ENCODE measurements at regions not wholly inside any gene's neighbourhood (a gene's known extent, or its start where the extent isn't known, plus 50 kb on each side); places are given as distances from the start of the nearest gene placed in this dataset.
"Not testable (repeated sequence)": the region's sequence is repeated elsewhere in the genome, so short reads cannot be mapped to it uniquely, and the experiment has no call there.

DNA sequence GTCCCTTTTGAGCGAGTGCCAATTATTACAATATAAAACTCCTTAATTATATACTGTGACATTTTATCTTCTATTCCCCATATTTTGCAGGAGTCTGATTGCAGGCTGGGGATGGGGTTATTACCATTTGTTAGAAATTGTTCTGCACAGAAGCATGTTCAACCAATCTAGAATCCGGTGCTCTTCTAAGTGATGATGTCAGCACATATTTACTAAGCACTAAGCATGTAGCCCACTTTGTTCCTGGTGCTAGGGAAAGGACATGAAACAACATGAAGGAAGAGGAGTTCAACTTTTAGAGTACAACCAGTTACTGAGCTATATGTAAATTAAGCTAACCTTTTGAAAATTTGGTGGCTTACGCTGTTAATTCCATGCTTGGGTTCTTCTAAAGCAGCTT is 52.8 kb upstream of the IL1RAPL2 start:
- DNase-seq (ENCODE audit: low read depth in 2 of 3, low spot score in 1 of 3) = no peak

DNA sequence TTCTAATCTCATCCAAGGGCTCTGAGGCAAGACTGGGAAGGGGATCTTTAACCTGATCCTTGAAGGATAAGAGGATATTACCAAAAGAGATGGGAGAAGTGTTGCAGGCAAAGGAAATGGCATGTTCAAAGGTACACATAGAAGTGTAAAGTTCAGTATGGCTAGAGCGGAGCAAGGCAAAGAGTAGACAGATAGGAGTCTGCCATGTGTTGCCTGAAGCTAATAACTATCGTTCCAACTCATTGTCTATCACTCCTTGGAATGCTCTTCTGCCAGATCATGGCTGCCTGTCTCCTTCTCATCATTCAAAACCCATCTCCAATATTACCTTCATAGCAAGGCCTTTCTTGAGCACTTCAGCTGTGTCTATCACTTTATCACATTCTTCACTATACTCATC is 55.2 kb upstream of the IL1RAPL2 start:
- no peak for DNase-seq (ENCODE audit: low read depth in 2 of 3, low spot score in 1 of 3)

DNA sequence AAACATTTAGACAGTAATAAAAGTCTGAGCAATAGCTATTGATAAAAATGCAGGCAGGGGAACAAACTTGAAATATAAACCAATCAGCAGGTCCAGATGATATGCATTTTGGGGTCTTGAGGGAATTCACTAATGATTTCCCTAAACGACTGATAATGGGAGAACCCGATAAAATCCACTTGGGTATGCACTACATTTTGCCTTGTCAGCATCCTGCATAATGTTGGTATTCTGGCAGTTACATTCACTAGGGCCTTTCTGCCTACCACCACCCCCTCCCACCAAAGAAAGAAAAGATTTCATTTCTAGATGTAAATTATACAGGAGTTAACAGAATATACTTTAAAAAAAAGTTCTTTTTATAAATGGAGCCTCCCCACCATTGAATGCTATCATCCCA is 63.5 kb upstream of the IL1RAPL2 start:
- no peak for DNase-seq (ENCODE audit: low read depth in 2 of 3, low spot score in 1 of 3)

DNA sequence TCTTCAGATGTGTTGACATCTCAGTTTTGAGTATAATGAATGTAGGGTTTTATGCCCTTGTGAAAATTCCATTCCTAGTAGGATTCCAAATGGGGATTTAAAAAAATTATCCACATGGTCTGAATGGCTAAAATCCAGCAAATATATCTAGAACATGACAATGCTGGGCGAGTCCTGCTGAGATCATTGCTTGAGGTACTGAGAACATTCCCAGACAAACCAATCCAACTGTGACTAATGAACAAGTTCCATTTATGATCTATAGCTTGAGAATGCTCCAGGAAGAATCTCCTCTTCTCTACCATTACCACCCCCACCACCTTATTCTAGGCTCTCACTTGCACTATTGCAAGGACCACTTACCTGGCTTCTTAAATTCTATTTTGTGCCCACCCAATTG is 77.2 kb upstream of the IL1RAPL2 start:
- DNase-seq (ENCODE audit: low read depth in 2 of 3, low spot score in 1 of 3) = no peak

DNA sequence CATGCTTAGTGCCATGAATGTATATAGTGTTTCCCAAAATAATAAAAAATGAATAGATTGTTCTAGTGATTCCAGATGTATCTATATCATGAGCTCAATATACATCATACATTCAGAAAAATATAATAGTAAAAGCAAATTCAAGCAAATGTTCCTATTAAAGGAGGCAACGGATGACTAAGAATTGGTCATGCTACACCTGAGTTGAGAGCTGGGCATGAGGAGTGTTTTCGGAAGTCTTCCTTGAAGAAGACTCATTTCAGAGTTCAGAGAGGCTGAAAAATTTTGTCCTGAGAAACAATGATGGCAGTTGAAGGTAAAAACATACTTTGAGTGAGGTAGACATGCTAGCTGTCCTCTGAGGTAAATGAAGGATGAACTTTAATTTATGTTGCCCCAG is 79.3 kb upstream of the IL1RAPL2 start:
- no peak for DNase-seq (ENCODE audit: low read depth in 2 of 3, low spot score in 1 of 3)

DNA sequence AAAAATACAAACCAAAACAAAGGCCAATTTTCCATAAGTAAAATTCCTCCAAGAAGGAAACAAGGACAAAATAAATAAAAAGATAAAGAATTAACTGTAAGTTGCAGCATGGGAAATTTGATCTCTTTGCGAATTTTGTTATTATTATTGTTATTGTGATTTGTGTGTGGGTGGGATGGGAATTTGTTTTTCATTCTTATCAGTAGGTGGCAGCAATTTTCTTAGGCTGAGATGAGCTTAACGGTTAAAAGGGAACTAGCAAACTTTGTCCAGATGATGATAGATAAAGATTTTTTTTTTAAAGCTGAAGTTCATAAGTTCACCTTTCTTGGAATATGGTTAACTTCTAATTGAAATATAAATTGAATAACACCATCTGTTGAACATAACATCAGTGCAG is 83.2 kb upstream of the IL1RAPL2 start:
- DNase-seq (ENCODE audit: low read depth in 2 of 3, low spot score in 1 of 3) = no peak

DNA sequence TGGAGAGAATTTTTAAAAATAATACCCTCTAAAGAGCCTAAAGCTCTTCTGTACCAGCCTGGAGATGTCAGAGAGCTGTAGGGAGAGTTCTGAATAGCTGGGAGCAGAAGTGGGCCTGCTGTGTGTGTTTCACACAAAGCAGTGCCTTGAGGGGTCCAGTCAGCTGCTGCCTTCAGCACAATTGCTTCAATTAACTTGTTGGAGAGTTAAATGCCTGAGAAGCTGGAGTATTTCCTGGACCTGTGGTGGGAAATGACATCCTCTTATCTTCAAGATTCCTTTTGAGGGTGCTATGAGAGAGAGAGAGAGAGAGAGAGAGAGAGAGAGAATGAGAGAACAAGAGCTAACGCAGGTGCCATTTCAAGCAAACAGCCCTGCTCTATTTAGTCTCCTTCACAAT is 96.2 kb upstream of the IL1RAPL2 start:
- no peak for DNase-seq (ENCODE audit: low read depth in 2 of 3, low spot score in 1 of 3)

DNA sequence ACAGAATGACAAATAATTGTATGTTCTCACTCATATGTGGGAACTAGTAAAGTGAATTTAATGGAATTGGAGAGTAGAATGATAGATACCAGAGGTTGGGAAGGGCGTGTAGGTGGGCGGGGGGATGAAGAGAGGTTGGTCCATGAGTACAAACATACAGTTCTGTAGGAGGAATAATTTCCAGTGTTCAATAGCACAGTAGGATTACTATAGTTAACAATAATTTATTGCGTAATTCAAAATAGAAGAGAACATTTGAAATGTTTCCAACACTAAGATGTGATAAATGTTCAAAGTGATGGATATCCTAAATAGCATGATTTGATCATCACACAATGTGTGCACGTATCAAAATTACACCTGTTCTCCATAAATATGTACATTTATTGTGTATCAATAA is 106.2 kb upstream of the IL1RAPL2 start:
- DNase-seq (ENCODE audit: low read depth in 2 of 3, low spot score in 1 of 3) = no peak

DNA sequence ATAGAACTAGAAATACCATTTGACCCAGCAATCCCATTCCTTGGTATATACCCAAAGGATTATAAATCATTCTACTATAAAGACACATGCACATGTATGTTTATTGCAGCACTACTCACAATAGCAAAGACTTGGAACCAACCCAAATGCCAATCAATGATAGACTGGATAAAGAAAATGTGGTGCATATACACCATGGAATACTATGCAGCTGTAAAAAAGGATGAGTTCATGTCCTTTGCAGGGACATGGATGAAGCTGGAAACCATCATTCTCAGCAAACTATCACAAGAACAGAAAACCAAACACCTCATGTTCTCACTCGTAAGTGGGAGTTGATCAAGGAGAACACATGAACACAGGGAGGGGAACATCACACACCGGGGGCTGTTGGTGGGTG is 108.9 kb upstream of the IL1RAPL2 start:
- DNase-seq (ENCODE audit: low read depth in 2 of 3, low spot score in 1 of 3) = not testable (repeated sequence)

DNA sequence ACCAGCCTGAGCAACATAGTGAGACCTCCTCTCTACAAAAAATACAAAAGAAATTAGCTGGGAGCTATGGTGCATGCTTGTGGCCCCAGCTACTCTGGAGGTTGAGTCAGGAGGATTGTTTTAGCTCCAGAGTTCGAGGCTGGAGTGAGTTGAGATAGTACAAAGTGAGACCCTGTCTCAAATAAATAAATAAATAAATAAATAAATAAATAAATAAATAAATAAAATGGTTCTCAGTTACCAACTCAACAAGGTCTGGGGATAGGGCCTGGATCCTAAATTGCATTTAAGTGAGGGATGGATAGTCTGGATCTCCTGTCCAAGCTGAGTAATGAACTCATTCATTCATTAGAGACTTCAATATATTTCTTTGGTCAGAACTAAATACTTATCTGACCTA is 115.7 kb upstream of the IL1RAPL2 start:
- no peak for DNase-seq (ENCODE audit: low read depth in 2 of 3, low spot score in 1 of 3)

DNA sequence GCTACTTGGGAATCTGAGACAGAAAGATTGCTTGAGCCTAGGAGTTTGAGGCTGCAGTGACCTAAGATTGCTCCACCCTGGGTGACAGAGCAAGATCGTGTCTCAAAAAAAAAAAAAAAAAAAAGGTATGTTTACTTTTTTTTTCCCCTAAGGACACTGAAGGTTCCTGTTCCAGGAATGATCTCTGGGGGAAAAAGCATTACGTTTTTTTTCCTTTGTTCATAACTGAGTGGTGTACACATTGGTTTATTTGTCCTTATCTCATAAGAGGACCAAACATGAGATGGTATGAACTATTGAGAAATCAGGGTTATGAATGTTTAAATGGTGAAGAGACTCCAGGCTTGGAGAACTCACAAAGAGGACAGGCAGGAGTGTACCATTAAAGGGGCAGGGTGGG is 120.4 kb upstream of the IL1RAPL2 start:
- no peak for DNase-seq (ENCODE audit: low read depth in 2 of 3, low spot score in 1 of 3)

DNA sequence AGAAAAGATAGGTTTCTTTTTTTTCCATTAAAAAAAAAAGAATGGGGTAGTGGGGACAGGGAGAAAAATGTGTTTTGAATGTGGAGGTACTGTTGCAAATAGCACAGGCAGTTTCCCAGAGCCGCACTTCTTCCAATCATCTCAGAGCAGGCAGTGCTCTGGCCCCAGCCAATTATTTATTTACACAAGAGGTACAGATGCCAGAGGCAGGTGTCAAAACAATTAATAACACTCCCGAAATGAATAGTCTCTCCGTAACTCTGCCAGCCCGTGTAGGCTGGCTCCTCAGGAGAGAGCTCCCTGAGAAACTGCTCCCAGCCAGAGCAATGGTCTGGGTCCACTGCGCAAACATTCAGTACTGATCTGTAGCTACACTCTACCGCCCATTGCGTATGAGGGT is 130.8 kb upstream of the IL1RAPL2 start:
- no peak for DNase-seq (ENCODE audit: low read depth in 2 of 3, low spot score in 1 of 3)

DNA sequence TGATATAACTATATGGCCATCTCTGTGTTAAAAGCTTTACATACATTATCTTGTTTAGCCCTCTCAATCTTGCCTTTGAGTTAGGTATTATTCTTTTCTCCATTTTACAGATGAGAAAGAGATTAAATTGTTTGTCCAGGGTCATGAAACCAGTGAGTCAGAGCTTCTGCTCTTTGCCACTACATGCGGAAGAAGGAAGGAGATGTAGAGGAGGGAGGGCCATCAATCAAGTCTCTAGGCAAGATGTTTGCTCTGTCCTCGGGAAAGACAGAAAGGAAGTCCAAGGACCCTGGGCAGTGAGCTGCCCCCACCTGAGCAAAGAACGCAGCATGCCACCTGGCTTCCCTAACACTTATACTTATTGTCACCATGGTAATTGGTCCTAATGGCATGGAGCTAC is 133.7 kb upstream of the IL1RAPL2 start:
- no peak for DNase-seq (ENCODE audit: low read depth in 2 of 3, low spot score in 1 of 3)

DNA sequence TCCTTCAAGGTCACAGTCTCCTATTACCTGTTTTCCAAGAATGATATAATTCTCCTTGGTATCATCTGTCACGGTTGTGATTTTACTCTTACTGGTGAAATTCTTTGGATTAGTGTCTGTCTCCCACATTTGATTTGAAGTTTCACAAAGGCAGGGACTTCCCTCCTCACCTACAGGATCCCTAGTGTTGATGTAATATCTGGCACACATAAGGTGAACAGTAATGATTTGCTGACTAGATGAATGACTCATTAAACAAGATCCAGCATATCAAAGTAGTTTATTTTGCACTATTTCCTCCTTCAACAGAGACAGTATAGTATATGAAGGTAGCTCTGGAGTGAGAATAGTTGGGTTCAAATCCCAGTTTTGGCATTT is 135.3 kb upstream of the IL1RAPL2 start:
- DNase-seq (ENCODE audit: low read depth in 2 of 3, low spot score in 1 of 3) = no peak

DNA sequence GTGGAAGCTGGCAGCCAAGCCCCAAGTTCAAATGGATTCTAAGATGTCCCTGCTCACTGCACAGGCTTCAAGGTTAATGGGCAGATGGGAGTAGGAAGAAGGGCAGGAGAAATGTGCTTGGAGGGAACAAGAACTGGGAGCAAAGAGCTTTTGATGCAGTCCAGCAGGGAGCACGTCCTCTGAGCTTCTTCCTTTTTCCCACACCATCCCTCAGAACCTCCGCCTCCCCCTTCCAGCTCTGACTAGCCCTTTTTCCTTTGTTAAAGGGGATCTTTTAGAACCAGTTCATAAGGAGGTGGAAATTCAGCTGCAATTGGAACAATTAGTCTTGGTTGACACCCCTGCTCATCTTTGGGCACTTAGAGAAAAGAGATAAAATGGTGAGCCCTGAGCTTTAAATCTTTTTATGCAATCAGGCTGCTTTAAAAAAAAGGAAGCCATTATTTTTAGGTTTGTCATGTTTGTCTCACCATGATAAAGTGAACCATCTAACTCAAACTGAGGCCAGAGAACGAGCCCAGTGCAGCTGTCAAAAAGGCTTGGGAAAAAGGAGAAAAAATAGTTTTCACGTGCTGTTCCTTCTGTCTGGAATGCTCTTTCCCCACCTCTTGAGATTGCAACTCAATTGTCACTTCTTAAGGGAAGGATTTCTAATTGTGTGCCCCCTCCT is 135.8 kb upstream of the IL1RAPL2 start:
- DNase-seq (ENCODE audit: low read depth in 2 of 3, low spot score in 1 of 3) = no peak

DNA sequence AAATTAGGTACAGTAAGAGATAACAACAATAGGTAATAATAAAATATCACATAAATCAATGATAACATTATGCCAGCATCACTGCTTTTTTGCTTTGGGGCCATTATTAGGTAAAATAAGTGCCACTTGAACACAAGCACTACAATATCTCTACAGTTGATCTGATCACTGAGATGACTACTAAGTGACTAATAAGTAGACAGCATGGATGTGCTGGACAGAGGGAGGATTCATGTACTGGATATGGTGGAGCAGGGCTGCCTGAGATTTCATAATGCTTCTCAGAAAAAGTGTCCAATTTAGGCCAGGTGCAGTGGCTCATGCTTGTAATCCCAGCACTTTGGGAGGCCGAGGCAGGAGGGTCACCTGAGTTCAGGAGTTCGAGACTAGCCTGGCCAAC is 137.8 kb upstream of the IL1RAPL2 start:
- no peak for DNase-seq (ENCODE audit: low read depth in 2 of 3, low spot score in 1 of 3)

DNA sequence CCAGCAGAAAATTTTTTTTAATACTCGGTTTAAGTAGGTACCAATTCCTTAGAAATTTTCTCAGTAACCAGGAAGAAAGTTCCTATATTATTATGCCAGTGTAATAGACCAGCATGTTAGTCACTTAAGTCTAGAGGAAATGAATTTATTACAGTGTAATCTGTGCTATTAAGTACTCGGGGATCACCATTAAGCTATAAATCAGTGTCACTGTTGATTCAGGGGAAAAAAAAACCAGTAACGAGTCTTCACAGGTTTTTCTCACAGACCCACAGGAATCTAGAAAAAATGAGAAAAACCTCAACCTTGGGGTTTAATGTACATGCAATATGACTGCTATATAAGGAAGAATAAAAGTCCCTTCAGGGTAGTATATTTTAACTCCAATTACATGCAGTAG is 138.3 kb upstream of the IL1RAPL2 start:
- no peak for DNase-seq (ENCODE audit: low read depth in 2 of 3, low spot score in 1 of 3)

DNA sequence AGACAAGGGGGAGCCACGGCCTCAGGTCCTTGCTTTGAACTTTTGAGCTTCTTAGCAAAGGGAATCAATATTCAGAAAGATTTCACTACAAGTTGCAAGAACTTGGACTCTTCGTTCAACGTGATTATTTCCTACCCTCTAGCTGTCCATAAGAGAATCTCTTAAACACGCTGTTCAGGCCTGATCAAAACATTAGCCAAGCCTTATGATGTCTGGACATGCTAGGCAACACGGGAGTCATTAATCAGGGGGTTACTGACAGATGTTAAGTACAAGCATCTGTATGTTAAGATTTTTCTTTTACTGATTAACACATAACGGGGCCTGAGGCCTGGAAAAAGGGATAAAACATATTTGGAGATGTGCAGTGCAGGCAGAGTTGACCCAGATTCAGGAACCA is 138.9 kb upstream of the IL1RAPL2 start:
- DNase-seq (ENCODE audit: low read depth in 2 of 3, low spot score in 1 of 3) = no peak

DNA sequence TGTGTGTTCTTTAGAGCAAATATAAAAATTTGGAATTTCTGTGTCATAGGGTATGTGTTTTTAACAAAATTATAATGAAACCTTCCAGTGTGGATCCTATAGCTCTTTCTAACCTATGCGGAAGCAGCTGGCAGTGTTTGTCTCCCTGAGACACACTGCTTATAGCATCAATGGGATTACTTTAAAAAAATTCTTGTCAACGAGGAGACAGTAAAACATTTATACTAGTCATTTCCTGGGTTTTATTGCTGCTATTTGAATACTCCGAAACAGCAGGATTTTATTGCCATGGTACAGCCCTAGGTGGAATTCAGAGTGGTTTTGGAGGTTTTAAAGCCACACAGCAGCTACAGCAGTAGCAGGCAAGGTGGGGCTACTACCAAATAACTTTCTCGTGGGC is 145.1 kb upstream of the IL1RAPL2 start:
- DNase-seq (ENCODE audit: low read depth in 2 of 3, low spot score in 1 of 3) = no peak

DNA sequence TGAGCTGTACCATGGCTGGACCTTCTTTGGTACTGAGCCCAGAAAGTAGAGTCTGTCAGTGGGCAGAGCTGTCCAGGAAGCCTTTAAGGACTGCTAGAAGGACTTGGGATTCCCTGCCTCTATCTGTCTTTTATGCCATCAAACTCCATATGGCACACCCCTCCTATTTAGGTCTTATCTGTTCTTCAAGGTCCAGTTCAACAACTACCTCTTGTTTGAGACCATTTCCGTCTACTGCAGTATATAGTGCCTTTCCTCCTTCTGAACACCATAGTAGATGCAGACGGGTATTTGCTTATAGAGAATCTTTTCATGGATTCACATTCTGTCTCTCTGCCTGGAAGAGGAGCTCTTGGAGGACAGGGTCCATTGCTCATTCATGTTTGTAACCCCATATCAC is 146.1 kb upstream of the IL1RAPL2 start:
- no peak for DNase-seq (ENCODE audit: low read depth in 2 of 3, low spot score in 1 of 3)

DNA sequence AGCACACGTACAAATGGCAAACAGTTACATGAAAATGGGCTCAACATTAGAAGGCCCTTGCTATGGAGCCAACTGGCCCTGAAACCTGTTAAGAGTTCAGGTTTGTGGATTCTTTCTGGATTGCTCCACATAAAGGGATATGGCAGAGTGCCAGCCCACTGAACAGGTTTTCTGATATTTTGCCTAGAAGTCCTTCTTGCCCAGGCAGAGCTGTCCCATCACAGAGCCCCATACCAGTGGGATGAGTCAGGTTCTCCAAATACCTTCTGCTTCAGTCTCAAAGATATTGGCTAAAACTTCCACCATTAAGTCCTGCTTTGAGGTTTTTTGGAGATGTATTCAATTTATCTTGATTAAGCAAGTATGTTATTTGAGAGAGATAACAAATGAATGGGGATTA is 146.8 kb upstream of the IL1RAPL2 start:
- DNase-seq (ENCODE audit: low read depth in 2 of 3, low spot score in 1 of 3) = no peak

DNA sequence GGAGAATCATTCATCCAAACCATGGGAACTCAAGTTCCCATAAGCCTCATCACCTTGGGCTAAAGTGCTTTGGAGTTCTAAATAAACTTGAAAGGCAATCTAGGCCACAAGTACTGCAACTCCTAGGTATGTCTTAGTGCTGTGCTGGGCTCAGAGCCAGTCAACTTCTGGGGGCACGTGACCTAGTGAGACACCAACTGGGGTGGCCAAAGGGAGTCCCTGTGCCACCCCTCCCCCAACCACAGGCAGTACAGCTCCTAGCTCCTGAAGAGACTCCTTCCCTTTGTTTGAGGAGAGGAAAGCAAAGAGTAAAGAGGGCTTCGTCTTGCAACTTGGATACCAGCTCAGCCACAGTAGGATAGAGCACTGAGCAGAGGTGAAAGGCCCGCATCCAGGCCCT is 154.2 kb upstream of the IL1RAPL2 start:
- no peak for DNase-seq (ENCODE audit: low read depth in 2 of 3, low spot score in 1 of 3)

DNA sequence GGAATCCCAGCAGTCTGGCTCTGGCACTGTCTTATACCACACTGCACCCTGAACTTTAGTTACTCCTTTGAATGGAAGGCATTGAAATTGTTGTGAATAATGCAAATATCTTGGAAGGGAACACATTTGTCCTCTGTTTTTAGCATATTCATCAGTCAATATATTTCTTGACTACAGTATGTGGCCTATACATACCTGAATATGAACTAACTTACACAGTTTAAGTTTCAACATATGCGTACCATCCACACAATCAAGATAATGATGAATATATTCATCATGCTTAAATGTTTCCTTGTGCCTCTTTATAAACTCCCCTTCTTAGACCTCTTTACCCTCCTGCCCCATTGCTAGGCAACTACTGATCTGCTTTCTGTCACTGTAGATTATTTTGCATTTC is 145.7 kb upstream of the ESX1 start:
- no peak for DNase-seq (ENCODE audit: low read depth in 2 of 3, low spot score in 1 of 3)

DNA sequence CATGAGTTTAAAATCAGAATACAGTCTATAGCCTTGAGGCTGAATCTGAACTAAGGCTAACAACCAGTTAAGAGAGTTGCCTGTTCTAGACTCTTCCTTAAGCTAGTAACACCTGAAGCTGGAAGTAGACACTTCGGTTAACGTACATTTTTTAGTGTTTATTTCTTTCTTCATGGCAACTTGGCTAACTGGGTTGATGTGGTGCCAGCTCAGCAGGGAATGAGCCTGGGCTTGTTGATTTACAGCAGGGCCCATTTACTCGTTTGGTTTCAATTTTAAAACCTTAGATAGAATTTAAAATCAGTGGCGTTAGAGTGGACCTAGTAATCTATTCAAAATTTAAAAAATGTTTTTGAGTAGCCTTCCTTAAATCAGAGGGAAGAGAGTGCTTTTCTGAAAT is 137.6 kb upstream of the ESX1 start:
- DNase-seq (ENCODE audit: low read depth in 2 of 3, low spot score in 1 of 3) = no peak

Data from stimulated activated CD4-positive, alpha-beta T cell treated with anti-CD3 and anti-CD28 coated beads, Interleukin-12 subunit alpha, Interleukin-12 subunit beta, amount 100 ng/mL, for 48 hours (primary cell).